ENCODE measurements at regions not wholly inside any gene's neighbourhood (a gene's known extent, or its start where the extent isn't known, plus 50 kb on each side); places are given as distances from the start of the nearest gene placed in this dataset.

DNA sequence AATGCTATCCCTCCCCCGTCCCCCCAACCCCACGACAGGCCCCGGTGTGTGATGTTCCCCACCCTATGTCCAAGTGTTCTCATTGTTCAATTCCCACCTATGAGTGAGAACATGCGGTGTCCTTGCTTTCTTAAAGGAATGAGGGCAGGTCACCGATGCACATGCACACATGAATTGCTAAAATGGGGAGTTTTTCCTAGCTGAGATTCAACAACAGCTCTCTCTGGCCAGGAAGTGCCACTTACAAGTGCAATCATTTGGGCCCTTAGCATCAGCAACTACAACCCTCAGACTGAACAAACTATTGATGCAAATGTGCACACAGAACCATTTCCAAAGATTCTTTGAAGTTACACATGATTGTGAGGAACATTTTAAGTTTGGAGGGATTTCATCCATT is 95.7 kb upstream of the IQCM start:
- Histone ChIP-seq H3K9me3 (replicated peaks; ENCODE audit: control insufficient read depth, insufficient read depth, low read depth, low read length) (no peaks in the 10 kb centered on the region), H2AFZ (ENCODE audit: low read depth, low read length) (no peak overlapping the region), H3K4me1 (replicated peaks in 1 of 2; ENCODE audit: control insufficient read depth in 2 of 2, insufficient read depth in 2 of 2, low read length in 2 of 2) (no peaks in the 10 kb centered on the region), H3K27me3 (ENCODE audit: control insufficient read depth in 2 of 2, insufficient read depth in 2 of 2, low read length in 2 of 2) (no peaks in the 10 kb centered on the region), H3K36me3 (ENCODE audit: control insufficient read depth, insufficient read depth, low read length) (no peaks in the 10 kb centered on the region), H3K79me2 (ENCODE audit: control insufficient read depth, insufficient read depth, low read length) (no peaks in the 10 kb centered on the region), H3K4me2 (ENCODE audit: insufficient read depth, low read length) (no peak overlapping the region), H3K4me3 (no peak overlapping the region), H3K9me1 (ENCODE audit: control insufficient read depth, insufficient read depth, low read length) (no peaks in the 10 kb centered on the region), H3K9ac (ENCODE audit: insufficient read depth in 1 of 2, low read depth in 2 of 2, low read length in 2 of 2) (no peak overlapping the region), H3K27ac (ENCODE audit: extremely low read depth, low read depth, low read length) (no peak overlapping the region), H4K20me1 (replicated peaks; ENCODE audit: control insufficient read depth, insufficient read depth, low read length) (no peaks in the 10 kb centered on the region)
- BruUV-seq (replicated peaks), result no TSS peak
- intact Hi-C loops (cut with micrococcal nuclease) (no loop called here), in situ Hi-C loops (cut with MboI) (no loop called here)
- ATAC-seq, result no peak
- no peak for TF ChIP-seq TAL1 (IDR thresholded peaks at IDR 0.05)
- TF ChIP-seq, protein P1, sequence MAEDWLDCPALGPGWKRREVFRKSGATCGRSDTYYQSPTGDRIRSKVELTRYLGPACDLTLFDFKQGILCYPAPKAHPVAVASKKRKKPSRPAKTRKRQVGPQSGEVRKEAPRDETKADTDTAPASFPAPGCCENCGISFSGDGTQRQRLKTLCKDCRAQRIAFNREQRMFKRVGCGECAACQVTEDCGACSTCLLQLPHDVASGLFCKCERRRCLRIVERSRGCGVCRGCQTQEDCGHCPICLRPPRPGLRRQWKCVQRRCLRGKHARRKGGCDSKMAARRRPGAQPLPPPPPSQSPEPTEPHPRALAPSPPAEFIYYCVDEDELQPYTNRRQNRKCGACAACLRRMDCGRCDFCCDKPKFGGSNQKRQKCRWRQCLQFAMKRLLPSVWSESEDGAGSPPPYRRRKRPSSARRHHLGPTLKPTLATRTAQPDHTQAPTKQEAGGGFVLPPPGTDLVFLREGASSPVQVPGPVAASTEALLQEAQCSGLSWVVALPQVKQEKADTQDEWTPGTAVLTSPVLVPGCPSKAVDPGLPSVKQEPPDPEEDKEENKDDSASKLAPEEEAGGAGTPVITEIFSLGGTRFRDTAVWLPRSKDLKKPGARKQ (CRISPR knock-in tag; IDR thresholded peaks at IDR 0.05), result no peak
- TF ChIP-seq CBFA2T3 (IDR thresholded peaks at IDR 0.05), result no peak
- no peak for DNase-seq (ENCODE audit: extremely low read depth in 1 of 4, low spot score in 3 of 4)
- ChIA-PET POLR2A (interaction anchor here (0.8 kb wide), 1 partner anchor 20 kb away, joined by 4 read pairs; no protein-coding TSS in a partner anchor), CTCF (ENCODE audit: low intra/inter-chr PET ratio) (no interaction called here)
- 2% methylated on average over 5 of the region's 5 CpGs for whole genome bisulfite sequencing (ENCODE audit: insufficient coverage, low coverage, missing lambda C conversion rate)
- FAIRE-seq, result no peak

DNA sequence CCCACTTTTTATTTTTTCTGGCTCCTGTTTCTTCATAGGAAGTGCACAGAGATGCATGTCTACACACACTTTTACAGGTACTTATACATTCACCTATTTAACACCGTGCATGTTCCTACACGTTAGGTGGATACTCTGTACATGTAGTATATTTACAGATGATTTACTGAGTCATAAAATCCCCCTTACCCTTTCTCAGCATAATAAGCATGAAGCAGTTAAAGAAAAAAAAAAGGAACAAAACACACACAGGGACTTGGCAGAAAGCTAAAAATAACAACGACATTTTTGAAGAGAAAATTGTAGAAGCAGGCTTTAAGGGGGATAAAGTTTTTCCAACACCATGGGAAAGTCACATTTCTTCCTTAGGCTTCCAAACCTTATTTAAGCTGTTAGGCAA is 96.4 kb upstream of the IQCM start:
- no peak for ATAC-seq
- in situ Hi-C loops (cut with MboI) (no loop called here), intact Hi-C loops (cut with micrococcal nuclease) (no loop called here)
- H2AFZ ChIP-seq (ENCODE audit: low read depth, low read length), result no peak overlapping the region
- DNase-seq (ENCODE audit: extremely low read depth in 1 of 4, low spot score in 3 of 4), result no peak
- H3K79me2 ChIP-seq (ENCODE audit: control insufficient read depth, insufficient read depth, low read length), result no peaks in the 10 kb centered on the region
- no peaks in the 10 kb centered on the region for H4K20me1 ChIP-seq (replicated peaks; ENCODE audit: control insufficient read depth, insufficient read depth, low read length)
- ChIA-PET POLR2A (no interaction called here), CTCF (ENCODE audit: low intra/inter-chr PET ratio) (no interaction called here)
- 0% methylated on average over 3 of the region's 3 CpGs for WGBS (ENCODE audit: insufficient coverage, low coverage, missing lambda C conversion rate)
- H3K9ac ChIP-seq (ENCODE audit: insufficient read depth in 1 of 2, low read depth in 2 of 2, low read length in 2 of 2), result no peak overlapping the region
- no peak overlapping the region for H3K4me3 ChIP-seq
- no peaks in the 10 kb centered on the region for H3K36me3 ChIP-seq (ENCODE audit: control insufficient read depth, insufficient read depth, low read length)
- no peaks in the 10 kb centered on the region for H3K4me1 ChIP-seq (replicated peaks in 1 of 2; ENCODE audit: control insufficient read depth in 2 of 2, insufficient read depth in 2 of 2, low read length in 2 of 2)
- H3K27ac ChIP-seq (ENCODE audit: extremely low read depth, low read depth, low read length), result no peak overlapping the region
- no peaks in the 10 kb centered on the region for H3K27me3 ChIP-seq (ENCODE audit: control insufficient read depth in 2 of 2, insufficient read depth in 2 of 2, low read length in 2 of 2)
- H3K9me1 ChIP-seq (ENCODE audit: control insufficient read depth, insufficient read depth, low read length), result no peaks in the 10 kb centered on the region
- H3K4me2 ChIP-seq (ENCODE audit: insufficient read depth, low read length), result no peak overlapping the region
- FAIRE-seq, result no peak
- H3K9me3 ChIP-seq (replicated peaks; ENCODE audit: control insufficient read depth, insufficient read depth, low read depth, low read length), result no peaks in the 10 kb centered on the region
- BruUV-seq (replicated peaks), result no TSS peak
- TF ChIP-seq ZNF764 (CRISPR knock-in tag; IDR thresholded peaks at IDR 0.05; ENCODE audit: low read depth), result no peak
- TF ChIP-seq MECOM (CRISPR knock-in tag; IDR thresholded peaks at IDR 0.05), result no peak
- no peak for TF ChIP-seq SLC30A9 (CRISPR knock-in tag; IDR thresholded peaks at IDR 0.05)
- TF ChIP-seq STAT5A (IDR thresholded peaks at IDR 0.05; ENCODE audit: borderline replicate concordance, low read length), result no peak
- TF ChIP-seq ZNF263 (CRISPR knock-in tag; IDR thresholded peaks at IDR 0.05; ENCODE audit: borderline replicate concordance), result no peak
- TF ChIP-seq NFE2 (IDR thresholded peaks at IDR 0.05; ENCODE audit: low read depth), result no peak
- TF ChIP-seq ZKSCAN1 (IDR thresholded peaks at IDR 0.05; ENCODE audit: low read depth, low read length), result no peak
- TF ChIP-seq GTF2A2 (tag; IDR thresholded peaks at IDR 0.05), result no peak
- TF ChIP-seq HDAC3 (IDR thresholded peaks at IDR 0.05; ENCODE audit: borderline replicate concordance, partially characterized antibody), result no peak
- TF ChIP-seq, protein P2, sequence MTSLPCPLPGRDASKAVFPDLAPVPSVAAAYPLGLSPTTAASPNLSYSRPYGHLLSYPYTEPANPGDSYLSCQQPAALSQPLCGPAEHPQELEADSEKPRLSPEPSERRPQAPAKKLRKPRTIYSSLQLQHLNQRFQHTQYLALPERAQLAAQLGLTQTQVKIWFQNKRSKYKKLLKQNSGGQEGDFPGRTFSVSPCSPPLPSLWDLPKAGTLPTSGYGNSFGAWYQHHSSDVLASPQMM (CRISPR knock-in tag; IDR thresholded peaks at IDR 0.05), result no peak
- no peak for TF ChIP-seq SMAD1 (IDR thresholded peaks at IDR 0.05; ENCODE audit: low read depth, low read length, partially characterized antibody)
- TF ChIP-seq ZNF79 (CRISPR knock-in tag; IDR thresholded peaks at IDR 0.05; ENCODE audit: low read depth), result no peak
- no peak for TF ChIP-seq TAF7 (tag; IDR thresholded peaks at IDR 0.05)
- TF ChIP-seq XRCC4 (IDR thresholded peaks at IDR 0.05; ENCODE audit: extremely low read depth, insufficient read depth, insufficient read length), result no peak
- no peak for TF ChIP-seq HEY1 (CRISPR knock-in tag; IDR thresholded peaks at IDR 0.05; ENCODE audit: borderline replicate concordance)

Measured in K562 (cell line).